ENCODE measurements at regions not wholly inside any gene's neighbourhood (a gene's known extent, or its start where the extent isn't known, plus 50 kb on each side); places are given as distances from the start of the nearest gene placed in this dataset.

GRCh38 chr2:236951830-236952475 lies 133.7 kb upstream of the COPS8 start:
- TF ChIP-seq EZH2 (IDR thresholded peaks at IDR 0.05): no peak
- no peak for TF ChIP-seq POLR2AphosphoS5 (IDR thresholded peaks at IDR 0.05; ENCODE audit: borderline replicate concordance, low read depth, low read length)
- TF ChIP-seq FOXP2 (optimal IDR thresholded peaks at IDR 0.05; ENCODE audit: control extremely low read depth, extremely low read length, insufficient read depth): no peak
